Progenitor cell of endocrine pancreas (in vitro differentiated cells): ENCODE measurements at regions not wholly inside any gene's neighbourhood (a gene's known extent, or its start where the extent isn't known, plus 50 kb on each side); places are given as distances from the start of the nearest gene placed in this dataset.
"Not testable (repeated sequence)": the region's sequence is repeated elsewhere in the genome, so short reads cannot be mapped to it uniquely, and the experiment has no call there.

Experiments
- DNase-seq: peaks from one replicate; pipeline ENCODE4 v3.0.0; 2021; ENCODE audit warnings: low spot score; ENCODE audit not compliant: unreplicated experiment
- H3K27ac Mint-ChIP-seq: 2 replicates; pipeline ENCODE4 v1.8.0; 2021; ENCODE audit warnings: mild to moderate bottlenecking, moderate library complexity, mixed read lengths
- H3K27me3 Mint-ChIP-seq: 2 replicates; pipeline ENCODE4 v1.8.0; 2021; ENCODE audit warnings: mixed read lengths
- H3K36me3 Mint-ChIP-seq: 2 replicates; pipeline ENCODE4 v1.8.0; 2022; ENCODE audit warnings: mixed read lengths; ENCODE audit not compliant: insufficient read depth
- H3K4me1 Mint-ChIP-seq: 2 replicates; pipeline ENCODE4 v1.8.0; 2021; ENCODE audit warnings: low read depth, mixed read lengths
- H3K4me3 Mint-ChIP-seq: 2 replicates; pipeline ENCODE4 v1.8.0; 2021; ENCODE audit warnings: low read depth, mild to moderate bottlenecking, moderate library complexity, mixed read lengths
- H3K9me3 Mint-ChIP-seq: 2 replicates; pipeline ENCODE4 v1.8.0; 2021; ENCODE audit warnings: low read depth, mixed read lengths
- CTCF ChIP-seq: fragments of 200-600 bp; sonication (generic); IDR thresholded peaks from one replicate; pipeline ENCODE4 v1.5.0; 2021; ENCODE audit warnings: antibody characterized with exemption, mild to moderate bottlenecking; ENCODE audit not compliant: unreplicated experiment

- H3K36me3 Mint-ChIP-seq = peaks cover 4% of the 10 kb centered on the region
- H3K4me1 Mint-ChIP-seq = no peaks in the 10 kb centered on the region
- TF ChIP-seq CTCF = no peak
- peaks cover 26% of the 10 kb centered on the region for H3K9me3 Mint-ChIP-seq
- H3K27me3 Mint-ChIP-seq = no peaks in the 10 kb centered on the region
- DNase-seq = no peak
- H3K4me3 Mint-ChIP-seq = no peak overlapping the region
- no peak overlapping the region for H3K27ac Mint-ChIP-seq
These were observed 392.3 kb downstream of the CCER1 start for GRCh38 chr12:90562671-90563070.

GRCh38 chr12:90548595-90548994 is 406.4 kb downstream of the CCER1 start:
- H3K9me3 Mint-ChIP-seq = no peaks in the 10 kb centered on the region
- H3K4me3 Mint-ChIP-seq = no peak overlapping the region
- no peak overlapping the region for H3K27ac Mint-ChIP-seq
- H3K27me3 Mint-ChIP-seq = no peaks in the 10 kb centered on the region
- peaks cover 6% of the 10 kb centered on the region for H3K4me1 Mint-ChIP-seq
- TF ChIP-seq CTCF = no peak
- no peaks in the 10 kb centered on the region for H3K36me3 Mint-ChIP-seq
- DNase-seq = no peak

GRCh38 chr12:90546511-90546910 is 408.5 kb downstream of the CCER1 start:
- Mint-ChIP-seq H3K27me3 (no peaks in the 10 kb centered on the region), H3K4me1 (peaks cover 6% of the 10 kb centered on the region), H3K36me3 (no peaks in the 10 kb centered on the region), H3K27ac (no peak overlapping the region), H3K4me3 (no peak overlapping the region), H3K9me3 (no peaks in the 10 kb centered on the region)
- DNase-seq = no peak
- no peak for TF ChIP-seq CTCF

GRCh38 chr12:90543841-90544240 is 411.1 kb downstream of the CCER1 start:
- Mint-ChIP-seq H3K27ac (no peak overlapping the region), H3K9me3 (no peaks in the 10 kb centered on the region), H3K4me3 (no peak overlapping the region), H3K27me3 (no peaks in the 10 kb centered on the region), H3K4me1 (peaks cover 6% of the 10 kb centered on the region), H3K36me3 (no peaks in the 10 kb centered on the region)
- no peak for DNase-seq
- TF ChIP-seq CTCF = no peak

- no peak for DNase-seq
- Mint-ChIP-seq H3K27me3 (no peaks in the 10 kb centered on the region), H3K27ac (no peak overlapping the region), H3K4me3 (no peak overlapping the region), H3K4me1 (peaks cover 6% of the 10 kb centered on the region), H3K9me3 (no peaks in the 10 kb centered on the region), H3K36me3 (no peaks in the 10 kb centered on the region)
- no peak for TF ChIP-seq CTCF
These were observed 411.6 kb downstream of the CCER1 start for GRCh38 chr12:90543374-90543773.

GRCh38 chr12:90542852-90543251 is 412.1 kb downstream of the CCER1 start:
- H3K9me3 Mint-ChIP-seq, DNase-seq, H3K4me1 Mint-ChIP-seq, H3K36me3 Mint-ChIP-seq, H3K27me3 Mint-ChIP-seq, H3K4me3 Mint-ChIP-seq, H3K27ac Mint-ChIP-seq: not testable (repeated sequence)

- H3K27ac Mint-ChIP-seq, H3K4me3 Mint-ChIP-seq, H3K27me3 Mint-ChIP-seq, DNase-seq, H3K4me1 Mint-ChIP-seq, H3K36me3 Mint-ChIP-seq, H3K9me3 Mint-ChIP-seq: not testable (repeated sequence)
These were observed 421.1 kb downstream of the CCER1 start for GRCh38 chr12:90533828-90534227.
